GM18909 (cell line): ENCODE measurements at regions not wholly inside any gene's neighbourhood (a gene's known extent, or its start where the extent isn't known, plus 50 kb on each side); places are given as distances from the start of the nearest gene placed in this dataset.
"Not testable (repeated sequence)": the region's sequence is repeated elsewhere in the genome, so short reads cannot be mapped to it uniquely, and the experiment has no call there.

Experiments
- ATAC-seq: cut with Tn5 transposase; IDR thresholded peaks from one replicate; pipeline ENCODE4 v1.9.1; 2021; ENCODE audit warnings: mild to moderate bottlenecking; ENCODE audit not compliant: unreplicated experiment, poor library complexity

DNA sequence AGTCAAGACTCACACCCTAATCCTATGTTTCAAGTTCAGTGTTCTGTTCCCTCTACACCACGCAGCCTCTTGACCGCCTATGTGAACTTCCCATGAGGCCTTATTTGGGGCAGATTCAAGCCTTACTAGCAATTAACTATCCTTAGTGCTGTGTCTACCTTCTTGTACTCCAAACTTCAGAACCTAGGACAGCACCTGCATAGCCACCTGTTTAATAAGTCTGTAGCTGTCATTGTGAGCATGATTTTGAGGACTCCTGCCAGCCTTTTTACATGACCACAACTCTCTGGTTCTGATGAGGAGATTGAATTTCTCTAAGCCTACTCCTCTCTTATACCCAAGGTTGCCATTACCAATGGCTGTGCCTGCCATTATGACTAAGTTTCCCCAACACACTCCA is 50.8 kb upstream of the PCSK1 start:
- ATAC-seq, result no peak

- ATAC-seq, result no peak
These were observed 54.8 kb upstream of the PCSK1 start for GRCh38 chr5:96487859-96488258.

- no peak for ATAC-seq
These were observed 56.5 kb upstream of the PCSK1 start for GRCh38 chr5:96489532-96489931.

DNA sequence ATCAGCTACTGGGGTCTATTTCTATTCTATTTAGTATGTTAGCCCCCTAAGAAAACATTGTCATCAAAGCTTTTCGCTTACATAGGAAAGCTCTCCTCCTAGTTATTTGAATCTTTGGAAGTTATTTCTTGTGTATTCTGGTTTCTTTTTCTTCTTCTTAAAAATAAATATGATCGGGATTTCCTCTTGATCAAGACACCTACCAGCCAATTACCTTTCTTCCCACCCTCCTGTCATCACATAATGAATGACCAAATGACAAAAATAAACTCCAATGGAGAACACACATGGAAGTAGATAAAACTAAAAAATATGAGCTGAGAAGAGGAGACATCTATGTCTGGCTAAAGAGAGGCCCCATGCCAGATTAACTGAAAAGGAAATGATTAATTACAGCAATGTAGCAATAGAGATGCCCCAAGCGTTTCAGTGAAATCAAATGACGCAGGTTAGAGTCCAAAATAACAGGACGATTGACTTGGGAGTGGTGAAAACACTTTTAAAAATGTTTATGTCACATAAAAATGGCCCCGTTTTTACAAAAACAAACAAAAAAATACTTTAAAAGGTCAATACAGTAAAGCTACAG is 59.5 kb upstream of the PCSK1 start:
- no peak for ATAC-seq

GRCh38 chr5:96493219-96493790 is 60.3 kb upstream of the PCSK1 start:
- ATAC-seq, result no peak

DNA sequence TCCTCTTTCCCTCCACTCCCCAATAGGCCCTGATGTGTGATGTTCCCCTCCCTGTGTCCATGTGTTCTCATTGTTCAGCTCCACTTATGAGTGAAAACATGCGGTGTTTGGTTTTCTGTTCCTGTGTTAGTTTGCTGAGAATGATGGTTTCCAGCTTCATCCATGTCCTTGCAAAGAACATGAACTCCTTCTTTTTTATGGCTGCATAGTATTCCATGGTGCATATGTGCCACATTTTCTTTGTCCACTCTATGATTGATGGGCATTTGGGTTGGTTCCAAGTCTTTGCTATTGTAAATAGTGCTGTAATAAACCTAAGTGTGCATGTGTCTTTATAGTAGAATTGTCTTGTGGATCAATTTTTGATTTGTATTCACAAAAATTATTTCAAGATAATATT is 62.4 kb upstream of the PCSK1 start:
- not testable (repeated sequence) for ATAC-seq

DNA sequence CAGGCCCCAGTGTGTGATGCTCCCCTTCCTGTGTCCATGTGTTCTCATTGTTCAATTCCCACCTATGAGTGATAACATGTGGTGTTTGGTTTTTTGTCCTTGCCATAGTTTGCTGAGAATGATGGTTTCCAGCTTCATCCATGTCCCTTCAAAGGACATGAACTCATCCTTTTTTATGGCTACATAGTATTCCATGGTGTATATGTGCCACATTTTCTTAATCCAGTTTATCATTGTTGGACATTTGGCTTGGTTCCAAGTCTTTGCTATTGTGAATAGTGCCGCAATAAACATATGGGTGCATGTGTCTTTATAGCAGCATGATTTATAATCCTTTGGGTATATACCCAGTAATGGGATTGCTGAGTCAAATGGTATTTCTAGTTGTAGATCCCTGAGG is 64.0 kb upstream of the PCSK1 start:
- ATAC-seq, result not testable (repeated sequence)

DNA sequence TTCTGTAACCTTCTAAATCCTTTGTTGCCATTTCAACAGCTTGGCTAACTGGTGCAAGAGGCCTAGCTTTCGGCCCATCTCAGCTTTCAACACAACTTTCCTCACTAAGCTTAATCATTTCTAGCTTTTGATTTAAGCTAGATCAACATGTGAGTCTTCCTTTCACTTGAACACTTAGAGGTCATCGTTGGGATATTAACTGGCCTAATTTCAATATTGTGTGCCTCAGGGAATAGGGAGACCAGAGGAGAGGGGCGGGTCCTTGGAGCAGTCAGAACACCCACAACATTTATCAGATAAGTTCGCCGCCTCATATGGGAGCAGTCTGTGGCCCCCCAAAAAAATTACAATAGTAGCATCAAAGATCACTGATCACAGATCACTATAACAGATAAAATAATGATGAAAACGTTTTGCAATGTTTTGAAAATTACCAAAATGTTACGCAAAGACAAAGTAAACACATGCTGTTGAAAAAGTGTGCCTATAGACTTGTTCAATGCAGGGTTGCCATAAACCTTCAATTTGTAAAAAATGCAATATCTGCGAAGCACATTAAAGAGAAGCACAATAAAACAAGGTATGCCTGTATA is 66.8 kb upstream of the PCSK1 start:
- ATAC-seq, result no peak

- ATAC-seq, result no peak
These were observed 69.1 kb upstream of the PCSK1 start for GRCh38 chr5:96501991-96502646.

GRCh38 chr5:96503501-96504236 is 70.6 kb upstream of the PCSK1 start:
- no peak for ATAC-seq

DNA sequence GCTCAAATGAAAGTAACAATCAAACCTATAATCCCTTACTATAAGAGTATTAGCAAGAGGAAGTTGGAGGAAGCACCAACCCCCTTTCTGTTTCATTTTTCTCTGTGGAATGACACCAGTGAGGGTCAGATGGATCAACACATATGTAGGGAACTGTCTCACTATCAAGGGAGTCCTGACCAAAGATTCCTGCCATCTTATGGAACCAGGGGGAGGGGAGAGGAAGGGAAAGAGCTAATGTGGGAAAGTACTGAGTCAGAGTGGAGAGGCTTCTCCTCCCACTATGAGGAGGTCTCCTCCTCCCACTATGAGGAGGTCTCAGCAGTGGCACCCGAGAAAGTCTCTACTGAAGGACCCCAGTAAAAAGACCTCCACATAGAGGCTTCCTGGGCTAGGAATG is 73.3 kb upstream of the PCSK1 start:
- ATAC-seq, result no peak

- no peak for ATAC-seq
These were observed 73.9 kb upstream of the PCSK1 start for GRCh38 chr5:96506866-96507527.

GRCh38 chr5:96509316-96509715 is 76.3 kb upstream of the PCSK1 start:
- no peak for ATAC-seq

- no peak for ATAC-seq
These were observed 76.8 kb upstream of the PCSK1 start for GRCh38 chr5:96509721-96510350.

DNA sequence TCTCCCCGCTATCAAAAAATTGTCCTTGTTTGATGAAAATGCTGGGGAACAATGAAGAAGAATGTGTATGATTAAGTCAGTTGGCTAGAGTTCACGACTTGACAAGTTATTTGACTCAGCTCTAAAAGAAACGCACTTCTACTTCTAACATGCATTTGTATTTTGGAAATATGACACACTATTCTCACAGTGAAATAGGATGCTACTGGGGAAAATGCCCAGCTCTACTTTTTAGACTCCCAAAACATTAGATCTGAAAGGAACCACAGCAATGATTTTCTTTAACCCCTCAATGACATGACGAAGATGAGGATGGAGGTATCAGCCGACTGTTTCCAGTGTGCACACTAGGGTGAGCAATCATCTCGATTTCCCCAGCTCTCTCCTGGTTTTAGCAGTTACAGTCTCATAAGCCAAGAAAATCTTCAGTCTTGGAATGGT is 83.6 kb upstream of the PCSK1 start:
- ATAC-seq, result no peak

- ATAC-seq, result no peak
These were observed 84.2 kb upstream of the PCSK1 start for GRCh38 chr5:96517295-96517694.

DNA sequence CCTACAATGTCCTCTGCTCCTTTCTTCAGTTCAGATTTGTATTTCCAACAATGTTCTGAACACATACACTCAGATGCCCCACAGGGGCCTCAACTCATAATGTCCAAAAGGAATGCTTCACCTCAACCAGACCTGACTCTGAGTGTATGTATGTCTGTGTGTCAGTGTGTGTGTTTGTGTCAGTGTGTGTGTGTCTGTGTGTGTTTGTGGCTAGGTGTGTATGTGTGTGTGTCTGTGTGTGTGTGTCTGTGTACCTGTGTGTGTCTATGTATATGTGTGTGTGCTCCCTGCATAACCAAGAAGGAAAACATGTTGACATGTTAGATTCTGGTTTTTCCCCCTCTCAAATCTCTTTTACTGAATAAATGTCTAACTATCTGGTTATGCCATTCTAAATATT is 87.3 kb upstream of the PCSK1 start:
- ATAC-seq, result no peak

GRCh38 chr5:96522635-96523355 is 89.7 kb upstream of the PCSK1 start:
- no peak for ATAC-seq
